Loucy (cell line): ENCODE measurements at regions not wholly inside any gene's neighbourhood (a gene's known extent, or its start where the extent isn't known, plus 50 kb on each side); places are given as distances from the start of the nearest gene placed in this dataset.

Source experiments
- EZH2phosphoT487 ChIP-seq: fragments of 200-600 bp; IDR thresholded peaks from 2 replicates; pipeline ENCODE4 v1.6.1; 2018; ENCODE audit warnings: antibody characterized with exemption, mild to moderate bottlenecking, moderate library complexity, borderline replicate concordance
- TF ChIP-seq, protein P1 (sequence below): fragments of 200-600 bp; sonication (generic); conservative IDR thresholded peaks from 2 replicates; pipeline ENCODE4 v1.5.1; 2014; ENCODE audit warnings: mild to moderate bottlenecking, antibody characterized with exemption, low read length

DNA sequence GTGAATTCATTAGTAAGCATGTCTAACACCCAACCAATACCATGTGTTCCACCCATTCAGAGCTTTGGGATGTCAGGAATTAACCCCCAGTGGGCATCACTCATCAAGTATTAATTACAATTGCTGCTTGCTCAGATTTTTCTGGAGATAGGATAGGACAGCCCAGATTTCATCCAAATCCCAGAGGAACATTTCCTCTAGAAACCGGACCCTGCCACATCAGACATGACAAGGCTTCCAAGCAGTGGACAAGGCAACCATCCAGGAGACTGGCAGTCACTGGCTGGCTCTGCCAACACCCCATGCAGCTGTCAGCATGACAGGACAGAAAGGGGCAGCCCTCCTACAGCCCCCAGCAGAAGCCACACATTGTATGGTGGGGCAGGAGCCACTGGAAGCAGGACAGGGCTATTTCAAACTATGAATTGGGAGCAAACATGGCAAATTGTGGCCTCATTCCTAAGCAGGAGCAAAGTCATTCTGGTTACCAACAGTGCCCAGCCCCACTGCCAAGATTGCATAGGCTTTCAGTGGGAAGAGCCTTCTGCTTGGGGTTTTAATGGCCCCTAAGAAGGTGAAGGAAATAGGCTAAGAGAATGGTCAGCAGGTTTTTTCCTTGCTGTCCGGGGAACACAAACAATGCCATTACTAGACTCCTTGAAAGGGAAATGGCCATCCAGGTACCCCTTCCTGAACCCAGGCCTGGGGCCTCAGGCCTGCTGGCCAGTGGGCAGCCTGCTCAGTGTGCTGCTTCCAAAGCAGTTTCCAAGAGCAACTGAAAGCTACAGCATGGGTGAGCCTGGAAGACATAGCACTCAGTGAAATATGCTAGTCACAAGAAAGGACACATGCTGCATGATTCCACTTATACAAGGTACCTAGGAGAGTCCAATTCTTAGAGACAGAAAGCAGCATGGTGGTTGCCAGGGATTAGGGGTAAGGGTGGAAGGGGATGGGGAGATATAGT, 294.7 kb upstream of the SLC30A5 start:
- TF ChIP-seq, protein P1, sequence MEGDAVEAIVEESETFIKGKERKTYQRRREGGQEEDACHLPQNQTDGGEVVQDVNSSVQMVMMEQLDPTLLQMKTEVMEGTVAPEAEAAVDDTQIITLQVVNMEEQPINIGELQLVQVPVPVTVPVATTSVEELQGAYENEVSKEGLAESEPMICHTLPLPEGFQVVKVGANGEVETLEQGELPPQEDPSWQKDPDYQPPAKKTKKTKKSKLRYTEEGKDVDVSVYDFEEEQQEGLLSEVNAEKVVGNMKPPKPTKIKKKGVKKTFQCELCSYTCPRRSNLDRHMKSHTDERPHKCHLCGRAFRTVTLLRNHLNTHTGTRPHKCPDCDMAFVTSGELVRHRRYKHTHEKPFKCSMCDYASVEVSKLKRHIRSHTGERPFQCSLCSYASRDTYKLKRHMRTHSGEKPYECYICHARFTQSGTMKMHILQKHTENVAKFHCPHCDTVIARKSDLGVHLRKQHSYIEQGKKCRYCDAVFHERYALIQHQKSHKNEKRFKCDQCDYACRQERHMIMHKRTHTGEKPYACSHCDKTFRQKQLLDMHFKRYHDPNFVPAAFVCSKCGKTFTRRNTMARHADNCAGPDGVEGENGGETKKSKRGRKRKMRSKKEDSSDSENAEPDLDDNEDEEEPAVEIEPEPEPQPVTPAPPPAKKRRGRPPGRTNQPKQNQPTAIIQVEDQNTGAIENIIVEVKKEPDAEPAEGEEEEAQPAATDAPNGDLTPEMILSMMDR = no peak
- no peak for TF ChIP-seq EZH2phosphoT487
